Gastrocnemius medialis (tissue), 4 donors: ENCODE measurements at regions not wholly inside any gene's neighbourhood (a gene's known extent, or its start where the extent isn't known, plus 50 kb on each side); places are given as distances from the start of the nearest gene placed in this dataset.

Experiments used
- POLR2A ChIP-seq, 2 donors: fragments of 450-650 bp; IDR thresholded peaks; one replicate each; pipeline ENCODE4 v1.6.1; 2017; ENCODE audit warnings: antibody characterized with exemption in 2 of 2, mild to moderate bottlenecking in 2 of 2, moderate library complexity in 2 of 2
- TF ChIP-seq, protein P1 (sequence below), 5 experiments: fragments of 450-650 bp in 3 of 5; fragments of 200-600 bp in 2 of 5; sonication (generic) in 2 of 5; IDR thresholded peaks in 4 of 5; conservative IDR thresholded peaks in 1 of 5; 1 replicate in 4 of 5; 2 replicates in 1 of 5; pipeline ENCODE4 v1.5.1; 2016 to 2019; ENCODE audit warnings: antibody characterized with exemption in 5 of 5, mild to moderate bottlenecking in 3 of 5, moderate library complexity in 3 of 5

GRCh38 chr22:49344656-49345055 is 483.0 kb downstream of the BRD1 start:
- TF ChIP-seq, protein P1, sequence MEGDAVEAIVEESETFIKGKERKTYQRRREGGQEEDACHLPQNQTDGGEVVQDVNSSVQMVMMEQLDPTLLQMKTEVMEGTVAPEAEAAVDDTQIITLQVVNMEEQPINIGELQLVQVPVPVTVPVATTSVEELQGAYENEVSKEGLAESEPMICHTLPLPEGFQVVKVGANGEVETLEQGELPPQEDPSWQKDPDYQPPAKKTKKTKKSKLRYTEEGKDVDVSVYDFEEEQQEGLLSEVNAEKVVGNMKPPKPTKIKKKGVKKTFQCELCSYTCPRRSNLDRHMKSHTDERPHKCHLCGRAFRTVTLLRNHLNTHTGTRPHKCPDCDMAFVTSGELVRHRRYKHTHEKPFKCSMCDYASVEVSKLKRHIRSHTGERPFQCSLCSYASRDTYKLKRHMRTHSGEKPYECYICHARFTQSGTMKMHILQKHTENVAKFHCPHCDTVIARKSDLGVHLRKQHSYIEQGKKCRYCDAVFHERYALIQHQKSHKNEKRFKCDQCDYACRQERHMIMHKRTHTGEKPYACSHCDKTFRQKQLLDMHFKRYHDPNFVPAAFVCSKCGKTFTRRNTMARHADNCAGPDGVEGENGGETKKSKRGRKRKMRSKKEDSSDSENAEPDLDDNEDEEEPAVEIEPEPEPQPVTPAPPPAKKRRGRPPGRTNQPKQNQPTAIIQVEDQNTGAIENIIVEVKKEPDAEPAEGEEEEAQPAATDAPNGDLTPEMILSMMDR (IDR thresholded peaks at IDR 0.05 in 4 of 5, conservative IDR thresholded peaks at IDR 0.05 in 1 of 5), result no peak
- no peak for TF ChIP-seq POLR2A (IDR thresholded peaks at IDR 0.05)
